Suprapubic skin (tissue), 4 donors: ENCODE measurements at regions not wholly inside any gene's neighbourhood (a gene's known extent, or its start where the extent isn't known, plus 50 kb on each side); places are given as distances from the start of the nearest gene placed in this dataset.

Experiments
- DNase-seq, 2 donors: peaks; one replicate each; pipeline ENCODE4 v3.0.0-alpha.2; 2019; ENCODE audit warnings: low spot score in 2 of 2
- H3K27ac ChIP-seq: fragments of 200-600 bp; sonication (generic); one replicate; pipeline ENCODE4 v1.5.1; 2019
- H3K27me3 ChIP-seq: fragments of 200-600 bp; sonication (generic); one replicate; pipeline ENCODE4 v1.5.1; 2019
- H3K36me3 ChIP-seq: fragments of 200-600 bp; sonication (generic); one replicate; pipeline ENCODE4 v1.5.1; 2019
- H3K4me1 ChIP-seq: fragments of 200-600 bp; sonication (generic); one replicate; pipeline ENCODE4 v1.5.1; 2019
- H3K4me3 ChIP-seq: fragments of 200-600 bp; sonication (generic); one replicate; pipeline ENCODE4 v1.5.1; 2019; ENCODE audit warnings: mild to moderate bottlenecking
- H3K9me3 ChIP-seq: fragments of 200-600 bp; sonication (generic); one replicate; pipeline ENCODE4 v1.5.1; 2019
- EP300 ChIP-seq: sonication (generic); formaldehyde crosslinking; IDR thresholded peaks from one replicate; pipeline ENCODE4 v1.6.1; 2017; ENCODE audit warnings: antibody characterized with exemption
- POLR2A ChIP-seq, 2 donors: fragments of 450-650 bp; IDR thresholded peaks; one replicate each; pipeline ENCODE4 v1.6.1; 2017; ENCODE audit warnings: antibody characterized with exemption in 2 of 2, mild to moderate bottlenecking in 2 of 2, moderate library complexity in 2 of 2
- POLR2AphosphoS5 ChIP-seq, 3 donors: sonication (generic); formaldehyde crosslinking; IDR thresholded peaks; one replicate each; pipeline ENCODE4 v1.6.1; 2017; ENCODE audit warnings: antibody characterized with exemption in 3 of 3
- WGBS: methylation state at CpG from one replicate; pipeline ENCODE4 v1.1.5; 2018; 5-methylcytosine and 5-hydroxymethylcytosine counted together
- TF ChIP-seq, protein P1 (sequence below), 2 donors: fragments of 200-600 bp in 1 of 2; fragments of 450-650 bp in 1 of 2; sonication (generic) in 1 of 2; IDR thresholded peaks; one replicate each; pipeline ENCODE4 v1.5.1; 2016 to 2019; ENCODE audit warnings: antibody characterized with exemption in 2 of 2, mild to moderate bottlenecking in 1 of 2, moderate library complexity in 1 of 2

- WGBS = 95% methylated on average over 2 of the region's 2 CpGs
- H3K9me3 ChIP-seq = no peaks in the 10 kb centered on the region
- no peak overlapping the region for H3K4me3 ChIP-seq
- no peaks in the 10 kb centered on the region for H3K27me3 ChIP-seq
- no peaks in the 10 kb centered on the region for H3K4me1 ChIP-seq
- no peak for DNase-seq
- no peak overlapping the region for H3K27ac ChIP-seq
- H3K36me3 ChIP-seq = no peaks in the 10 kb centered on the region
- TF ChIP-seq EP300 (no peak), POLR2AphosphoS5 (IDR thresholded peaks at IDR 0.05) (no peak), POLR2A (IDR thresholded peaks at IDR 0.05) (no peak)
- TF ChIP-seq, protein P1, sequence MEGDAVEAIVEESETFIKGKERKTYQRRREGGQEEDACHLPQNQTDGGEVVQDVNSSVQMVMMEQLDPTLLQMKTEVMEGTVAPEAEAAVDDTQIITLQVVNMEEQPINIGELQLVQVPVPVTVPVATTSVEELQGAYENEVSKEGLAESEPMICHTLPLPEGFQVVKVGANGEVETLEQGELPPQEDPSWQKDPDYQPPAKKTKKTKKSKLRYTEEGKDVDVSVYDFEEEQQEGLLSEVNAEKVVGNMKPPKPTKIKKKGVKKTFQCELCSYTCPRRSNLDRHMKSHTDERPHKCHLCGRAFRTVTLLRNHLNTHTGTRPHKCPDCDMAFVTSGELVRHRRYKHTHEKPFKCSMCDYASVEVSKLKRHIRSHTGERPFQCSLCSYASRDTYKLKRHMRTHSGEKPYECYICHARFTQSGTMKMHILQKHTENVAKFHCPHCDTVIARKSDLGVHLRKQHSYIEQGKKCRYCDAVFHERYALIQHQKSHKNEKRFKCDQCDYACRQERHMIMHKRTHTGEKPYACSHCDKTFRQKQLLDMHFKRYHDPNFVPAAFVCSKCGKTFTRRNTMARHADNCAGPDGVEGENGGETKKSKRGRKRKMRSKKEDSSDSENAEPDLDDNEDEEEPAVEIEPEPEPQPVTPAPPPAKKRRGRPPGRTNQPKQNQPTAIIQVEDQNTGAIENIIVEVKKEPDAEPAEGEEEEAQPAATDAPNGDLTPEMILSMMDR (IDR thresholded peaks at IDR 0.05) = no peak
Observed at GRCh38 chr3:117230924-117231323, 521.3 kb downstream of the TUSC7 start.

DNA sequence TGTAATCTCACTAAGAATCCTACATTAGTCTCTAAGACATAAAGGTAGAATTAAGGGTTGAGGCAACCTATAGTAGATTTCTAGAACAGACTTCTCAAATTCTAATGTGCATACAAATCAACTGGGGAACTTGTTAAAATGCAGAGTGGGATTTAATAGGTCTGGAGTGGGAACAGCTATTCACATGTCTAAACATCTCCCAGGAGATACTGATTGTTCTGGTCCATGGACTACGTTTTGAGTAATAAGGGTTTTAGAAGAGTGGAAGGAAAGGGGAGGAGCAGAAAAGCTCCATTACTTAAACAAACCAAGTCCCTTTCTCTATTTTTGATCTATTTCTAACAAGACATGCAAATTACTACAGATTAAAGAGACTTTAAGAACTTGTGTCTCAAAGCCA lies 524.8 kb downstream of the TUSC7 start:
- Histone ChIP-seq H3K36me3 (no peaks in the 10 kb centered on the region), H3K27ac (no peak overlapping the region), H3K27me3 (no peaks in the 10 kb centered on the region), H3K4me3 (no peak overlapping the region), H3K9me3 (no peaks in the 10 kb centered on the region), H3K4me1 (no peaks in the 10 kb centered on the region)
- no peak for TF ChIP-seq POLR2AphosphoS5 (IDR thresholded peaks at IDR 0.05)
- no peak for TF ChIP-seq EP300
- TF ChIP-seq POLR2A (IDR thresholded peaks at IDR 0.05) = no peak
- TF ChIP-seq, protein P1 (IDR thresholded peaks at IDR 0.05) = no peak
- no peak for DNase-seq
- WGBS = 13% methylated on average over 1 of the region's 1 CpG

- WGBS = 80% methylated on average over 1 of the region's 1 CpG
- TF ChIP-seq, protein P1 (IDR thresholded peaks at IDR 0.05) = no peak
- no peak for TF ChIP-seq POLR2AphosphoS5 (IDR thresholded peaks at IDR 0.05)
- no peak for TF ChIP-seq POLR2A (IDR thresholded peaks at IDR 0.05)
- TF ChIP-seq EP300 = no peak
- no peak for DNase-seq
- Histone ChIP-seq H3K9me3 (no peaks in the 10 kb centered on the region), H3K36me3 (no peaks in the 10 kb centered on the region), H3K27ac (no peak overlapping the region), H3K4me3 (no peak overlapping the region), H3K4me1 (no peaks in the 10 kb centered on the region), H3K27me3 (no peaks in the 10 kb centered on the region)
Observed at GRCh38 chr3:117235304-117235703, 525.7 kb downstream of the TUSC7 start.

DNA sequence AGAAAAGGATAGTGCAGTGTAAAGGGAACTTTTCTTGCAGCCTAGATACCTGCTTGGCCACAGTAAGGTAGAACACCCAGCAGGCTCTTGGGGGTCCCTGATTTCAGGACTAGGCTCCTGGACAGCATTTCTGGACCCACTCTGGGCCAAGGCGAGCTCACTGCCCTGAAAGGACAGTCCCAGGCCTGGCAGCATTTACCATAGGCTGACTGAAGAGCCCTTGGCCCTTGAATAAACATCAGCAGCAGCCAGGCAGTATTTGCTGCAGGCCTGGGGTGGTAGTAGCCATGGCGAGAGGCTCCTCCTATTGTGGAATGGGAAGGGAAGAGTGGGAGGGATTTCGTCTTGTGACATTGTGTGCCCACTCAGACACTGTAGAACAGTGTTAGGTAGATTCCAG lies 529.2 kb downstream of the TUSC7 start:
- Histone ChIP-seq H3K27me3 (no peaks in the 10 kb centered on the region), H3K27ac (no peak overlapping the region), H3K36me3 (no peaks in the 10 kb centered on the region), H3K9me3 (no peaks in the 10 kb centered on the region), H3K4me1 (no peaks in the 10 kb centered on the region), H3K4me3 (no peak overlapping the region)
- 85% methylated on average over 2 of the region's 3 CpGs for WGBS
- no peak for TF ChIP-seq POLR2A (IDR thresholded peaks at IDR 0.05)
- TF ChIP-seq EP300 = no peak
- TF ChIP-seq, protein P1 (IDR thresholded peaks at IDR 0.05) = no peak
- TF ChIP-seq POLR2AphosphoS5 (IDR thresholded peaks at IDR 0.05) = no peak
- no peak for DNase-seq

GRCh38 chr3:117243657-117244056 lies 534.1 kb downstream of the TUSC7 start:
- Histone ChIP-seq H3K4me1 (no peaks in the 10 kb centered on the region), H3K27ac (no peak overlapping the region), H3K9me3 (no peaks in the 10 kb centered on the region), H3K4me3 (no peak overlapping the region), H3K27me3 (no peaks in the 10 kb centered on the region), H3K36me3 (no peaks in the 10 kb centered on the region)
- no peak for DNase-seq
- TF ChIP-seq POLR2AphosphoS5 (IDR thresholded peaks at IDR 0.05) = no peak
- TF ChIP-seq EP300 = no peak
- no peak for TF ChIP-seq POLR2A (IDR thresholded peaks at IDR 0.05)
- TF ChIP-seq, protein P1 (IDR thresholded peaks at IDR 0.05) = no peak
- 61% methylated on average over 2 of the region's 2 CpGs for WGBS
